ENCODE measurements at regions not wholly inside any gene's neighbourhood (a gene's known extent, or its start where the extent isn't known, plus 50 kb on each side); places are given as distances from the start of the nearest gene placed in this dataset.

DNA sequence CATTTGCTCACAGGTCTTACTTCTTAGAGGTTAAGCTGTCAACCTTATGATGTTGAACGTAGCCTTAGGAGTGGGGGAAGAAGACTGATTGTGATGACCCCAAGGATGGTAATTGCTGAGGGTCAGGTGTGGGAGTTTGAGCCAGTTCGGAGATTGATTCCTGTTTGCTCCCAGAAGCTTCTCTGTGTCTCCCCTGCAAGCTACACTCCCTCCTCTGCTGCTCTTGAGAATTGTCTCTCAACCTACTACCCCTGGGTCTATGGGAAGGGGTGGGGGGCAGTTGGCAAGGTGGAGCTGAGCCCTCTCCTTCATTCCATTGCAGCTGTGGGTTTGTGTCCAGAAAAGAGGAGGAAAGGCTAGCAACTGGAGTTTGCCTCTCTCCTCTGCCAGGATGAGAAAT, 113.8 kb downstream of the PLEKHG1 start:
- DNase-seq = no peak

DNA sequence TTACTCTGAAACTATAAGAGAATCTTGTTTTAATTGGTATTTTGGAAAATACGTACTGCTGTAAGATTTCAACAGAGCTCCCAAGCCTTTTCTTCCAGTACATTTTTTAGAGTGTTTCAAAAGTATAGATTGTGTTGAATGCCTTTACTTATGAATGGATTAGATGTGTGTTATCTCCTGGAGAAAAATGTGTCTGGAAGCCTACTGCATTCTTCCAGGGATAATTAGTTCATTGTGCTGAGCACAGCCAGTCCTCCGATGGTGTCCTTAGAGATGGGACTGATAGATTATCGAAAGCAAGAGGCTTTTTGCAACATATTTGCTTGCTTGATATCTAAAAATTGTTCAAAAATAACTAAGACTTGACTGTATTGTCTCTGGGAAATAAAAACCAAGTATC, 114.2 kb downstream of the PLEKHG1 start:
- DNase-seq = no peak

DNA sequence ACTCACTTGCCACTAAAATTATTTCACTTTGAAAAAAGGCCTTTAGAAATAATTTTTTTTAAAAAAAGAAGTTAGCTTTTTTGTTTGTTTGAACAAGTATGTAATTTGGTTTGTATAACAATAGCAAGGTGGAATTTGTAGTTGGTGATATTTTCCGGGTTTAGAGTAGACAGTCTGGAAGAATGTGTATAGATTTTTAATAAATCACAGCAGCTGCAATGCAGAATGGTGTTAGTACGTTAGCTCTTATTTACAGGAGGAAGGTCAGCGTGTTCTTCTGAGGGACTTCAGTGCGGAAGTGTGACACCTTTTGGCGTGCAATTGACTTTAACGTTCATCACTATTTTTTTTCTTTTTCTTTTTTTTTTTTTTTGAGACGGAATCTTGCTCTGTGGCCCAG, 115.4 kb downstream of the PLEKHG1 start:
- no peak for DNase-seq

DNA sequence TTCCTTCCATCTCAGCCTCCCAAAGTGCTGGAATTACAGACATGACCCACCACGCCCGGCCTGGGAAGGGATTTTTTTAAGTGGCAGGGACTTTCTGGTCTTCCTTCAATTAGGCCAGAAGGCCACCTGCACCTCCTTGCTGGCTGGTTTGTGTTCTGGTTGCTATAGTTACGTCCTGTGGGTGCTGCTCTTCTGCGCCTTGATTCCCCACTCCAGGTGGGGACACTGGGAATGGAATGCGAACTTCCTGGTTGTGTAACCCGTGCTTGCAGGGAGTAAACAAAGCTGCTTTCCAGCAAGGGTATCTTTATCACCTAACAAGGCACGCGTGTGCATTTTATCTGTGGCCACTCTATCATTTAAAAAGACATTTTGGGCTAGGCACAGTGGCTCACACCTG, 117.7 kb downstream of the PLEKHG1 start:
- peak; percentile 38 to 78 (median 52) for DNase-seq

DNA sequence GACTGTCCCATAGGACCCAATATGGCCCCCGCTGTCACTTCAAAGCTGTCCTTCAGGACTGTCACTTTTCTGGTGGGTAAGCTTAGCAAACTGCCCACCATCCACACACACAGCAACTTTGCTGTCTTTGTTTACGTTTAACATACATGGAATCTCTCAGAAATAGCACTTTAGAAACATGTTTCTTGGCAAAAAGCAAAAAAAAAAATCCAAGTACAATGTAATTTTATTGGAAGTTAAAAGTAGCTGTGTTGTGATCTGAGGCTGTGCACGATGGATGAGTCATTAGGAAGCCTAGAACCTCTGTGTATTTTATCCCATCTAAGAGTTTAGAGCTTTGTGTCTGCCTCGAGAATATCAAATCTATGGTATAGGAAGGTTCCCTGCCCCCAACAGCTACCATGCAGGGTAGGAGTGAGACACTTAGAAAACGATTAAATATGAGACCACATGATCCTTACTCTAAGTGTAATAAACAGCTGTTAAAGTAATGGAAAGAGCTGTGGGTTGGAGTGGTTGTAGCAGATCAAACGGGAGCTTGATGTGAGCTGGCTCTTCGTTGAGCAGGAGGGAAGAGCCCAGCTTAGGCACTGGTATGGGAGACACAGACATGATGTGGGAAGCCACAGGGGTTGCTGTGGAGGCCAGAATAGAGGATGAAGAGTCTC, 119.5 kb downstream of the PLEKHG1 start:
- peak in 2 of 3 experiments; percentile 35 for DNase-seq

DNA sequence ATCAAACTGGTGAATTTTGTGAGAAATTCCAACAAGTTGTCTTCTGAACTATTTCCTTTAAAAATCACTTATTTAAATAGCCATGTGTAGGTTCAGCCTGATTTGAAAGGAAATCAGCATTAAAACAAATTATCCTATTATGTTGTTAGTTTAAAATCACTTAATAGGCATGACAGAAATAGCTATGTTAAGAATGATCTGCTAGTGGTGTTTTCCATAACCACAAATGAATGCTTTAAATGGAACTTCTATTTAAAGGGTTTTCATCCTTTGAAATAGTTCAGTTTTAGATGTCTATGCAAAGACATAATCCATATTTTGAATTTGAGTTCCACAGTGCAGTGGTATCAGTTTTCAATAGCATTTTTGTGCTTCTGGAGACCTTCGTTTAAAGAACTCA, 120.1 kb downstream of the PLEKHG1 start:
- DNase-seq = no peak

DNA sequence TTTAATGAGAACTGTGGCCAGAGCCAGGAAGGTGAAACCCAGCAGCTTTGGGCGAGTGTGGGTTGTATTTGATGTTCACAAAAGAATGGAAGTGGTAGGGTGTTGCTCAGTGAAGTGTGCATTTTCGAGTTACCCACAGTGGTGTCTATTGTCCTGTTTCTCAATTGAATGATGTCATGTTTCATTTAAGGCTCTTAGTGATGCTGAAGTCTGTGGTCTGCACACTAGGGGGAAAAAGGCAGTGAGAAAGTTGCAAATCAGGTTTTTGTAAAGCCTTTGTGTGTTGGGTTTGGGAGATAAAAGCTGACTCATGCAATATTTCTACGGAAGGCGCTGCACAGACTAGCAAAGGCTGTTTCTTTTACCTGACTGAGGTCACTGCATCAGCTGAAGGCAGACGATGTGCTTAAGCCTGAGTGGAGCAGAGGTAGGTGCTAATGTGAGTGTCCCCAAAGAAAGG, 121.1 kb downstream of the PLEKHG1 start:
- DNase-seq = peak; percentile 76 to 92 (median 78)

DNA sequence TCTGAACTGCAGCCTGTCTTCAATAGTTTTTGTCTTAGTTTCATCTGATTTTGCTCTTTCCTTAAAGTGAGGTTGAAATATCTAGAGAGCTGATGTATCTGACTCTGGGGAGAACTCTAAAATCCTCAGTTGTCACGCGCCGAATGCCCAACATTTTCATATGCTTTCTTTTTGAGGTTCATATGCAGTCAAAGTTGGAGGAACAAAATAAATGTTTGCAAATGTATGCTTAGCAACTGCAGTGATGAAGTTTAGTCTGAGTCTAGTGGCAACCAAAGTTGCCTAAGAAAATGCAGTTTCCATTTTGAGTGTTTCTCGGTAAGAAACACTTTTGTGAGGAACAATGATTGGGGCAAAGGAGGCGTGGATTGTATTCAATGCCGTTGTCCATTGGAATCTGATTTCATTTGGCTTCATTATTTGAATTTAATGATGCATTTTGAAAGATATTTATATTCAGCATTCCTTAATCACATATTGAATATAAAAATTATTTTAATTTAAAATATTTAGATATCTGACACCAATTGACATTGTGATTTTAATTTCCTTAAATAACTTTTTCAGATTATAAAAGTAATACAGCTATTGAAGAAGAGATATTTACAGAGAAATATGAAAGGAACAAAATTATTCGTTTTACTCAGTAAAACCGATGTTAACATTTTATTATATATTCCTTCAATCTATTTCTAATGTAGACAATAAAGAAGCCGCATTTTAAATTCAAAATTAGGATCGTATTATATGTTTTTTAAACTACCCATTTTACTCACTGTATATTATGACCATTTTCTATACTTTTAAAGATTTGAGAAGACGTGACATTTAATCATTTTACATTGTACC, 122.0 kb downstream of the PLEKHG1 start:
- DNase-seq = peak in 1 of 3 experiments; percentile 66

DNA sequence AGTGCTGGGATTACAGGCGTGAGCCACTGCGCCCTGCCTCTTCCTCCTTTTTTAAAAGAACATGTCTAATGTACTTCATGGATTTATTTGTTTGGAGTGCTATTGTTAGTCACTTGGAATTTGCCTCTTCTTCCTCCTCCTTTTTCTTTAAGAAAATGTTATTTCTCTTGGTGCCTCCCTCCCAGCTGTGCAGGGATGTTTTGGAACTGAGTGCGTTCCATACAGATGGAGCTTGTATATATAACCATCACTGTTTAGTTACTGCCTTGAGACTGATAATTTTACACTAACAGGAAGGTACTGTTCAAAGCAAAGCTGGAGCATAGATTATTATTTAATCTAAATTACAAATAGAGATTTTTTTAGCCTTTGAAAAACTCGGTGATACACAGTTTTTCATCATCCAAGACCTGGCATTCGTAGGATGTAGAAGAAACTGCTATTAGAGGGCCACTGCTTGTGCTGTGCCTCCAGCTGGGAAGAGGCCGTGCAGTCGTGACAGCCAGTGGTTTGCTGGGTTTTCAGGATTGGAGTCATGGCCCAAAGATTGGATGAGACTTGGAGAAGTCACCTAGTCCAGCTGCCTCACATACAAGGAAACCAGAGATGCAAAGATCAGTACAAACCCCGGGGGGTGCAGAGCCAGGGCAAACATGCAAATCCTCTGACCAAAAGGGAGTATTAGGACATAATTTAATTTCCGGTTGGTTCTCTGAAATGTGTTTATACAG, 123.1 kb downstream of the PLEKHG1 start:
- no peak for DNase-seq

DNA sequence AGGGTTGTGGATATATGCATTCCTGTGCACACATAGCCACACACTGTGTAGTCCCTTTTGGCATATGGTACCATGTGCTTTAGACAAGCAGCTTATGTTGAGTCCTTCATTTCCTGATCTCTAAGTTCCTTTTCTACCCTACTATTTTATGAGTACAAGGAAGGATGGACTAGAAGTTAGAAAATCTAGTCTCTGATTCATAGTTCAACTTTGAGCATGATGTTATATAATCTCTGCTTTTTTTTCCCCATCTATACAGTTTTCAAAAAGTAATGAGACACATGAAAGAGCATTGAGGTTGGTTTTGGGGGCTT, 123.6 kb downstream of the PLEKHG1 start:
- no peak for DNase-seq

DNA sequence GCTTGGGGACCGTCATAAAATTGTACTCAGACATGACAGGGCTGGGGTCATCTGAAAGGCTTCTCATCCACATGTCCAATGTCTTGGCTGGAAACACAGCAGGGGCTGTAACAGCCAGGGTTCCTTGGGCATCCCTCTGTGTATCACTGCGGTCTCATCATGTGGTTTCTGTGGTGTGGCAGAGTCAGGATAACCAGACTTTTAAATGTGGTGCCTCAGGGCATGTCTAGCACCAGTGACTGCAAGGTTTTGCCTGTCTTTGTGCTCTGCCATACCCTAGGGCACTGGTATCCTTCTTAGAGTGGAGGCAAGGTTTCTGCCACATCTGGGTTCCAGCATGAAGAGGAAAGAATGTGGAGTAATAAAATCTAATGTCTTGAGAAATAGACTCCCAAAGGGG, 124.2 kb downstream of the PLEKHG1 start:
- DNase-seq = peak in 1 of 3 experiments; percentile 37

DNA sequence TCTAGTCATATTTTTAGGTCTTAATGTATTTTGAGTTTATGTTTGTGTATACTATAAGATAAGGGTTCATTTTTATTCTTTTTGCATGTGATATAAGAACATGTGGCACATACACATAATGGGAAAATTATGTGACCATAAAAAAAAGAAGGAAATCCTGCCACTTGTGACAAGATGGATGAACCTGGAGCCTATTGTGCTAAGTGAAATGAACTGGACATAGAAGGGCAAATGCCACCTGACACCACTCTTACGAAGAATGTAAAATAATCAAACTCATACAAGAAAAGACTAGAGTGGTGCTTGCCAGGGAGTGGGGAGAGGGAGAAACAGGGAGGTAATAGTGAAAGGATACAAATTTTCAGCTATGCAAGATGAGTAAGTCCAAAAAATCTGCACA, 126.1 kb downstream of the PLEKHG1 start:
- no peak for DNase-seq

DNA sequence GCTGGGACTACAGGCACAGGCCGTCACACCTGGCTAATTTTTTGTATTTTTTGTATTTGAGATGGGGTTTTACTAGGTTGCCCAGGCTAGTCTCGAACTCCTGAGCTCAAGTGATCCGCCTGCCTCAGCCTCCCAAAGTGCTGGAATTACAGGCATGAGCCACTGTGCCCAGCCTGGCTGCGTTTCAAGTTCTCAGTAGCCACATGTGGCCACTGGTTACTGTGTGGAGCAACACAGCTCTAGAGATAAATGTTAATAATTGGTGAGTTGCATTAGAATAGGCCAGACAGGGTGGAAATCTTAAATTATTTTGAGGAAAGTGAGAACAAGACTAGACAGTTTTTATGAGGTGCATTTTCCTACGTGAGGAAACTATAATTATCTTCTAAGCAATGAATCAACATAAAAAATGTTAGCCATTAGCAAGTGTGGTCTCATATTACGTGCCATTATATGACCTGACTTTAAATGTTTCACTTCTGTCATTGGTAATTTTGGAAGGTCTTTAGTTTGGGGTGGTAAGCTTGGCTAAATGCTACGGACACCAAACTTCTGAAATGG, 129.6 kb downstream of the PLEKHG1 start:
- peak in 2 of 3 experiments; percentile 15 to 58 for DNase-seq

DNA sequence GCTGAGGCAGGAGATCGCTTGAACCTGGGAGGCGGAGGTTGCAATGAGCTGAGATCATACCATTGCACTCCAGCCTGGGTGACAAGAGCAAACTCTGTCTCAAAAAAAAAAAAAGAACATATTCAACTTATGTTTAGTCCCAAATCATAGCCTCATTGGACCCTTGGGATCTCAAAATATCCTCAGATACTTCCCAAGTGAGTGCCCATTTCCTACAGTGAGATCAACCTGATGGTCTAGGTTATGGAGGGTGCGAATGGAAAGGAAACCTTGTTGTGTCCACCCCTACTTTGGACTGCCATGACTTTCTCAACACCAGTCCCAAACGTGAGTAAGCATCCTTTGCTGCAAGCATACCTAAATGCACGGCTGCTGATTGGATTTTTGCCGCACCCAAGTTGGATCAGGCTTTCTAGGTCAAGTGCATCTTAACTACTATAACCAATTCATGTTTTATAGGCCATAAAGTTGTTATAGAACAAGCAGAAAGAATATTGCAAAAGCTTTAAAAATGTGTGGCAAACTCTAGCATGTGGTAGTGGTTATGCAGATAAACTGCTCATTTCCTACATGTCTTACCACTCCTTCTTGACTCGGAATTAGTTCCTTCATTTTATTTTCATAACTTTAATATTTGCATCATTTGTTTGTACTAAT, 131.2 kb downstream of the PLEKHG1 start:
- DNase-seq = peak in 1 of 3 experiments; percentile 66

DNA sequence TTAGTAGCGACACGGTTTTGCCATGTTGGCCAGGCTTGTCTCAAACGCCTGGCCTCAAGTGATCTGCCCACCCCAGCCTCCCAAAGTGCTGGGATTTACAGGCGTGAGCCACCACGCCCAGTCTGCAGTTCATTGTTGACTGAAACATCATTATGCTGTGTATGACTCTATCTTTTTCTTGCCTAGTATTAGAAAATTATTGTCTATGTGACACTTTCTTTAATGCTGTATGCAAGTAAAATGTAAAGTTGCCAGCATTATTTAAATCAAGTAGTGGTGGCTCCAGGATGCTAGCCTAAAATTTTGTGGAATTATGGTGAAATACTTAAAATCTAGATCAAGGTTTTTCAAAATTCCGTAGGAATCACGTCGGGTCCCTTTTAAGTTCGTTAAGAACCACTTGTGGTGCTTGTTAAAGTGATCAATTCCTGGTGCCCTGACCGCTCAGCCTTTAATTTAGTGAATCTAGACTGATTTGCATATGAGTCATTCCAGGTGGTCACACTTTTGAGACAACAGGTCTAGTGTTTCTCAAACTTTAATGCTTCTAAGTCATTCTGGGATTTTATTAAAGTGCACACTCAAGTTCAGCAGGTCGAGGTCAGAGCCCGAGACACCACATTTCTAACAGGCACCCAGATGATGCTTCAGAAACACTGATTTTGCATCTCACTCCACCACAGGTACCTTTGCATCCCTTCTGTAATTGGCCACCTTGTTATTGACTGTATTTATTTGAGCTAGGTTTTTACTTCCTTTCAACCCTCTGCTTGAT, 132.6 kb upstream of the MTHFD1L start:
- DNase-seq = no peak

DNA sequence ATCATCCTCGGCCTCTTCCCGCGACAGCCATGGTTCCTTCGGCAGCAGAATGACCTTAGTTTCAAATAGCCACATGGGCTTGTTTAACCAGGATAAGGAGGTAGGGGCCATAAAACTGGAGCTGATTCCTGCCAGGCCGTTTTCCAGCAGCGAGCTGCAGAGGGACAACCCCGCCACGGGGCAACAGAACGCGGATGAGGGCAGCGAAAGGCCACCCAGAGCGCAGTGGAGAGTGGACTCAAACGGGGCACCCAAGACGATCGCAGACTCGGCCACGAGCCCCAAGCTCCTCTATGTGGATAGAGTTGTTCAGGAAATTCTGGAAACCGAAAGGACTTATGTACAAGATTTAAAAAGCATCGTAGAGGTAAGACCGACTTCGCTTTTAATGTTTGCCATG, 131.8 kb upstream of the MTHFD1L start:
- no peak for DNase-seq

DNA sequence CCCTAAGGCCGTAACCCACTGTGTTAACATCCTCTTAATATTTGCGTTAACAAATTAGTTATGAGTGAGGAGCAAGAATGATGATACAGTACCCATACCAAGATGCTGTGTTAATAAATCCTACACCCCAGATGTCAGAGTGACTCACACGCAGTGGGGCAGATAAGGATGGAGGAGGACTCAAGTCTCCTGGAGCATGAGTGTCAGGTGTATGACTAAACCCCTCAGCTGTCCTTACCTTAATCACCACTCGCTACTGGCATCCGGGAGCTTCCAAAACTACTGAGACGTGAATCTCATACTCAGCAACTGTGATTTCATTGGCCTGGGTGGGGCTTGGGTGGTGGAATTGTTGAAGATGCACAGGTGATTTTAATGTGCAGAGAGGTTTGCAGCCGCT, 131.3 kb upstream of the MTHFD1L start:
- no peak for DNase-seq

DNA sequence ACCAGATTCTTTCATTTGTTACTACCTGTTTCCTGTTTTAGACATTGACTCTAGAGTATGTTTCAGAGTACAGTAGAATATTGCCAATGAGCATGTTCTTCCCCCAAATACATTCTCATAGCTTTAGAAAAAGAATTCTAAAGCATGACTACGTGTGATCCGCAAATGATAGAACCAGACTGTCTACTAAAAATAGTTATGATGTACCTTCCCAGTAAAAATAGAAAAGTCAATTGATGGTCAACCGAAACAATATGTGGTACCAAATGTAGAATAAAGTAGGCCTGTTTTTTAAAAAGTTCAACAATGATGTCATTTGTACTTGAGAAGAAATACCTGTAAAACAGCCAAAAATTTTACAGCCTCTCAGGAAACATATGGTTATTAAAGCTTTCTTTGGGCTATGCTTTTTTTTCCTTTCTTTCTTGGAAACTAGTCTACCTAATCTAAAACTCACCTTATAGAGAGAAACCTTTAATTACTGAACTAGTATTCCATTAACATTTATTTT, 130.1 kb upstream of the MTHFD1L start:
- no peak for DNase-seq

DNA sequence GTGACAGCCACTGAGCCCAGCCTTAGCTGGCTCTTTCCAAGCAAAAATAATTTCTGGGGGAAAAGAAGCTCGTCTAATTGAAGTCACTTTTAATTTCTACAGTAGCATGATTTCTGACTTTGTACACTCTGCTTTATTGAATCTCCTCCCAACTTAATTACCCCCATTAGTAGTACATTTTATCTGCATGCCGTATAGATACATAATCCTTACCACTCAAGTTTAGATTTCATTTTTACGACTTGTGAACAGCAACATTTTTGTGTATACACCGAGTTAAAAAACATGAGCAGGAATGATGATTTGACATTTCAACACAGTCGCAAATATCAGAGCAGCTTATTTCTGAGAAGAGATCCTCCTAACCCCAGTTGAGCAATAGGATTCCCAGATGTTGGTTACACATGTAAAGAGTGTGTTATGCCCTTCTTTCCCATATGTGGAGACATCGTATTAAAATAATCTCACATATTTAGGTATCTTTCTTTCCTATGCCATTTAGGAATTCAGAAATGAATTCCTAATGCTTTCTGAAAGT, 127.3 kb upstream of the MTHFD1L start:
- no peak for DNase-seq

DNA sequence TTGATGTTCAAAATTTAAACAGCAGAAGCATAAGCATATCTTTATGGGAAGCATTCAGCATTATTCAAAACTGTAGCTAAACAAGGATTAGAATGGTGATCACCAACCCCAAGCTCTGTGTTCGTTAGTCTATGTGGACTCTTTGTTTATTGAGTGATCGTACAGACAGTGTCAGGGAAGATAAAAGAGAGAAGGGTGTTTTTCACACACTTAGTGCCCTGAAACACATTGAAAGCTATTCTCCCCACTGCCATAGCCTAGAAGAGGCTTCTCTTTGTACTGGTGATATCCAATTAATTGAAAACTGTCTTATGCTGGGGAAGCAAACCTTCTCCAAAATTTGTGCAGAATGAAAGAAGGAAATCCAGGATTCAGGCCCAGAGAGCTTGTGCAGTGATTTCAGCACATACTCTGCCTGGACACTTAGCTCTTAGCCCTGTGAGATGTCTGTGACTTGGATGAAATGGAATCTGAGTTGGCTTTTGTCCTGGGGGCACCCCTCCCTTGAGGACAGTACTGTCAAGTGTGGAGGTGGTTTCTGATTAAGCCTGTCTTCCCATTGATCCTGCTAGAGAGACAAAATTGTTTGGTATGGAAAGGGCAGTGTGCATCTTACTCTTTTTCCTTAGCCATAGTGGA, 125.7 kb upstream of the MTHFD1L start:
- DNase-seq = no peak

DNA sequence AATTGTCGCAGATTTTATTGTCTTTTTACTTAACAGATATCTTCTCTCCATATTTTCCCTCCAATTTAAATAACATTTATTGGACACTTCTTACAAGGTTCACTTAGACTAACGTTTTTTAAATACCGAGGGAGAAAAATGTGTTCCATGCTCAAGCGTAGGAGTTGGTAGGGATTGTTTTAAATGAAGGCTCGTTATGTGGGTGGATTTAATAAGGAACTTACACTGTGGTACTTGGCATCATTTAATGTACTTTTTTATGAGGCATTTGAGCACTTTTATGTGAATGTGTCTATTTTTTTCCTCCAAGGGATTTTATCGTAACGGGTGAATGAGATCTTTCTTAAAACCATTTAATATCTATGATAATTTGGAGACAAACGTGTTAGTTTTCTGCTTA, 125.0 kb upstream of the MTHFD1L start:
- no peak for DNase-seq
